ENCODE measurements at regions not wholly inside any gene's neighbourhood (a gene's known extent, or its start where the extent isn't known, plus 50 kb on each side); places are given as distances from the start of the nearest gene placed in this dataset.

GRCh38 chr9:82574911-82575310, 488.0 kb downstream of the RASEF start:
- no peak overlapping the region for H3K4me2 ChIP-seq (ENCODE audit: low read length)
- no peaks in the 10 kb centered on the region for H3K36me3 ChIP-seq (ENCODE audit: low read depth, low read length)
- ATAC-seq (no peak), DNase-seq (no peak)
- H3K9me3 ChIP-seq (ENCODE audit: low read length), result 0 out of 2 replicates have a peak, but pooled peaks cover 5% of the 10 kb centered on the region
- no peaks in the 10 kb centered on the region for H4K20me1 ChIP-seq (ENCODE audit: low read length)
- H3K4me3 ChIP-seq (ENCODE audit: low read length), result no peak overlapping the region
- TF ChIP-seq CTCF (conservative IDR thresholded peaks at IDR 0.05; ENCODE audit: low read depth, low read length) (no peak), EZH2phosphoT487 (IDR thresholded peaks at IDR 0.05; ENCODE audit: borderline replicate concordance, low read length) (no peak), EZH2 (IDR thresholded peaks at IDR 0.05; ENCODE audit: low read length, unreplicated experiment) (no peak)
- no peaks in the 10 kb centered on the region for H3K79me2 ChIP-seq (ENCODE audit: low read length)
- no peaks in the 10 kb centered on the region for H3K4me1 ChIP-seq (ENCODE audit: insufficient read depth, low read length)
- H3K9ac ChIP-seq (ENCODE audit: low read length), result no peak overlapping the region
- no peaks in the 10 kb centered on the region for H3K27me3 ChIP-seq (ENCODE audit: low read length)
- BruUV-seq (replicated peaks), result no TSS peak
- H3F3A ChIP-seq (ENCODE audit: low read length, unreplicated experiment), result no peaks in the 10 kb centered on the region
- H2AFZ ChIP-seq (ENCODE audit: low read length), result no peak overlapping the region
- H3K27ac ChIP-seq (ENCODE audit: low read length), result no peak overlapping the region
- POLR2A ChIA-PET (ENCODE audit: unreplicated experiment), result no interaction called here
- CTCF ChIA-PET, result no interaction called here
- intact Hi-C loops (cut with micrococcal nuclease), result no loop called here
- no peaks in the 10 kb centered on the region for H3K9me2 ChIP-seq (replicated peaks; ENCODE audit: low read length)

GRCh38 chr9:82580921-82581320, 482.0 kb downstream of the RASEF start:
- ChIA-PET POLR2A (ENCODE audit: unreplicated experiment) (no interaction called here), CTCF (no interaction called here)
- ATAC-seq (no peak), DNase-seq (no peak)
- Histone ChIP-seq H3K9me2 (replicated peaks; ENCODE audit: low read length) (no peaks in the 10 kb centered on the region), H3K4me2 (ENCODE audit: low read length) (no peak overlapping the region), H3K4me3 (ENCODE audit: low read length) (no peak overlapping the region), H3F3A (ENCODE audit: low read length, unreplicated experiment) (no peaks in the 10 kb centered on the region), H3K9ac (ENCODE audit: low read length) (no peak overlapping the region), H3K36me3 (ENCODE audit: low read depth, low read length) (no peaks in the 10 kb centered on the region), H3K79me2 (ENCODE audit: low read length) (no peaks in the 10 kb centered on the region), H3K27me3 (ENCODE audit: low read length) (no peaks in the 10 kb centered on the region), H2AFZ (ENCODE audit: low read length) (no peak overlapping the region), H3K27ac (ENCODE audit: low read length) (no peak overlapping the region), H4K20me1 (ENCODE audit: low read length) (no peaks in the 10 kb centered on the region), H3K9me3 (ENCODE audit: low read length) (no peaks in the 10 kb centered on the region), H3K4me1 (ENCODE audit: insufficient read depth, low read length) (no peaks in the 10 kb centered on the region)
- BruUV-seq (replicated peaks), result no TSS peak
- intact Hi-C loops (cut with micrococcal nuclease), result no loop called here
- TF ChIP-seq EZH2phosphoT487 (IDR thresholded peaks at IDR 0.05; ENCODE audit: borderline replicate concordance, low read length) (no peak), CTCF (conservative IDR thresholded peaks at IDR 0.05; ENCODE audit: low read depth, low read length) (no peak), EZH2 (IDR thresholded peaks at IDR 0.05; ENCODE audit: low read length, unreplicated experiment) (no peak)

GRCh38 chr9:82581516-82581915, 481.4 kb downstream of the RASEF start:
- BruUV-seq (replicated peaks), result no TSS peak
- Histone ChIP-seq H4K20me1 (ENCODE audit: low read length) (no peaks in the 10 kb centered on the region), H3K4me2 (ENCODE audit: low read length) (no peak overlapping the region), H2AFZ (ENCODE audit: low read length) (no peak overlapping the region), H3K27me3 (ENCODE audit: low read length) (no peaks in the 10 kb centered on the region), H3F3A (ENCODE audit: low read length, unreplicated experiment) (no peaks in the 10 kb centered on the region), H3K9me3 (ENCODE audit: low read length) (no peaks in the 10 kb centered on the region), H3K4me3 (ENCODE audit: low read length) (no peak overlapping the region), H3K9me2 (replicated peaks; ENCODE audit: low read length) (no peaks in the 10 kb centered on the region), H3K79me2 (ENCODE audit: low read length) (no peaks in the 10 kb centered on the region), H3K27ac (ENCODE audit: low read length) (no peak overlapping the region), H3K36me3 (ENCODE audit: low read depth, low read length) (no peaks in the 10 kb centered on the region), H3K9ac (ENCODE audit: low read length) (no peak overlapping the region), H3K4me1 (ENCODE audit: insufficient read depth, low read length) (no peaks in the 10 kb centered on the region)
- intact Hi-C loops (cut with micrococcal nuclease), result no loop called here
- ChIA-PET CTCF (no interaction called here), POLR2A (ENCODE audit: unreplicated experiment) (no interaction called here)
- ATAC-seq, result no peak
- TF ChIP-seq EZH2 (IDR thresholded peaks at IDR 0.05; ENCODE audit: low read length, unreplicated experiment) (no peak), EZH2phosphoT487 (IDR thresholded peaks at IDR 0.05; ENCODE audit: borderline replicate concordance, low read length) (no peak), CTCF (conservative IDR thresholded peaks at IDR 0.05; ENCODE audit: low read depth, low read length) (no peak)
- no peak for DNase-seq

Data from PC-3 (cell line).